ENCODE measurements at regions not wholly inside any gene's neighbourhood (a gene's known extent, or its start where the extent isn't known, plus 50 kb on each side); places are given as distances from the start of the nearest gene placed in this dataset.

DNA sequence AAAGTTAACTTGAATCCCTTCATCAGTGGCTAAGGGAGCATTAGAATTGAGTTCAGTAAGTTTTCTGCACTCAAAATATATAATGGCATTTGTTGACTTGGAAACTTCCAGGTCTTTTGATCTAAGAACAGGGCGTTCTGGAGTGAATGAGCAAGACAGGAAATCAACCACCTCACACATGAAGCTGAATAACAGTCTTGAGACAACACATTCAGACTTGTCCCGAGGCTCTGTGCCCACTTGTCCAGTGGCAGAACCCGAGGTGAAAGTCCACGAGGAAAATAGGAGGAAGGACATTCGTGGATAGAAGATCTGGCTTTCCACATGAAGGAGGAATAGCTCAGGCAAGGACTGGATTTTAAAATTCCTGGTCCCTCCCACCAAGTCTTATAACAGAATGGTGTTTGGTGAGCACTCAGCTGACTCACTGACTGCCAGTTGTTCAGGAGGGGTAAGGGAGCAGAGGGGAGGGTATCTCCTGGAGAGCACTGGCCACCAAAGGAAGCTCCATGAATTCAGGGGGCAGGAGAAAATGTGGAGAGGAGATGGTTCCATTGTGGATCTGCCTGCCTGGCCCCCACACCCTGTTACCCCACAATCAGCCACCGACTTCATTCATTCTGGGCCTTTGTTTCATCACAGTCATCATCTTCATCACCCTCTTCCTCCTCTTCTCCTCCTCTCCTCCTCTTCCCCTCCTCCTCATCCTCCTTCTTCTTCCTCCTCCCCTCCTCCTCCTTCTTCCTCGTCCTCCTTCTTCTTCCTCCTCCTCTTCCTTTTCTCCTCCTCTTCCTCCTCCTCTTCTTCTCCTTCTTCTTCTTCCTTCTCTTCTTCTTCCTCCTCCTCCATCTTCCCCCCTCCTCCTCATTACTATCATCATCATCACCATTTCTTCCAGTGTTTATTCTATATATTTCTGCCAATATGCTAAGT lies 620.1 kb downstream of the MED13L start:
- TF ChIP-seq GATA3 (IDR thresholded peaks at IDR 0.05; ENCODE audit: low read depth, low read length) (no peak), GATA2 (IDR thresholded peaks at IDR 0.05; ENCODE audit: low read depth, low read length) (no peak)
